H1 (cell line): ENCODE measurements at regions not wholly inside any gene's neighbourhood (a gene's known extent, or its start where the extent isn't known, plus 50 kb on each side); places are given as distances from the start of the nearest gene placed in this dataset.

ENCODE experiments used
- CTCF ChIA-PET: fragments of 300-600 bp; sonication (Branson Sonifier 250); formaldehyde crosslinking; loops from one replicate; lab custom pipeline; 2021; ENCODE audit not compliant: partially characterized antibody; lab: Charles Lee
- POLR2A ChIA-PET: fragments of 300-600 bp; sonication (Branson Sonifier 250); formaldehyde crosslinking; loops from one replicate; lab custom pipeline; 2021; ENCODE audit warnings: inconsistent platforms; ENCODE audit not compliant: partially characterized antibody; lab: Charles Lee
- DNase-seq, 2 experiments: peaks; one replicate each; pipeline versions ENCODE4 v3.0.0 to v3.0.0-alpha.2; 2010 to 2022; ENCODE audit warnings: low spot score in 2 of 2, low read depth in 1 of 2, mixed read lengths in 1 of 2
- FAIRE-seq: peaks from 2 replicates; lab custom pipeline; 2011; peaks lifted over from hg19 to GRCh38; lab: Jason Lieb, UNC
- H2AFZ ChIP-seq: 2 replicates; pipeline ENCODE4 v1.8.1; 2012; ENCODE audit warnings: low read length, inconsistent platforms
- H2AK5ac ChIP-seq: 2 replicates; pipeline ENCODE4 v1.6.1; 2013; ENCODE audit warnings: low read depth, low read length
- H2BK120ac ChIP-seq: replicated peaks from 2 replicates; pipeline ENCODE3; 2013; ENCODE audit warnings: low read depth, low read length, inconsistent platforms
- H2BK12ac ChIP-seq: 2 replicates; pipeline ENCODE4 v1.6.1; 2013; ENCODE audit warnings: low read depth, low read length
- H2BK15ac ChIP-seq: 2 replicates; pipeline ENCODE4 v1.6.1; 2013; ENCODE audit warnings: low read length
- H2BK20ac ChIP-seq: 2 replicates; pipeline ENCODE4 v1.6.1; 2013; ENCODE audit warnings: low read length
- H2BK5ac ChIP-seq: 2 replicates; pipeline ENCODE4 v1.6.1; 2013; ENCODE audit warnings: low read depth, low read length
- H3K14ac ChIP-seq: 2 replicates; pipeline ENCODE4 v1.6.1; 2013; ENCODE audit warnings: inconsistent platforms; ENCODE audit not compliant: insufficient read length
- H3K18ac ChIP-seq: 2 replicates; pipeline ENCODE4 v1.6.1; 2013; ENCODE audit warnings: low read length; ENCODE audit errors: extremely low read depth
- H3K23ac ChIP-seq: 2 replicates; pipeline ENCODE4 v1.6.1; 2013; ENCODE audit warnings: inconsistent platforms; ENCODE audit not compliant: insufficient read length
- H3K23me2 ChIP-seq: 2 replicates; pipeline ENCODE4 v1.6.1; 2013; ENCODE audit warnings: low read depth, low read length
- H3K27ac ChIP-seq: 2 replicates; pipeline ENCODE4 v1.6.1; 2011; ENCODE audit warnings: low read depth, low read length, inconsistent platforms
- H3K27me3 ChIP-seq, 4 experiments: replicated peaks in 1 of 4; 1 replicate in 1 of 4; 2 replicates in 3 of 4; pipeline versions ENCODE4 v1.6.1 to v1.8.1; 2011 to 2013; ENCODE audit warnings: low read length in 3 of 4, mild to moderate bottlenecking in 3 of 4, inconsistent platforms in 2 of 4, mixed read lengths in 2 of 4, moderate library complexity in 1 of 4; ENCODE audit not compliant: control insufficient read depth in 3 of 4, insufficient read depth in 3 of 4; ENCODE audit errors: extremely low read depth in 1 of 4
- H3K36me3 ChIP-seq, 4 experiments: 2 replicates each; pipeline versions ENCODE4 v1.6.1 to v1.8.1; 2011 to 2013; ENCODE audit warnings: mild to moderate bottlenecking in 4 of 4, low read length in 3 of 4, moderate library complexity in 2 of 4, control low read depth in 1 of 4, inconsistent platforms in 1 of 4; ENCODE audit not compliant: insufficient read depth in 4 of 4, control insufficient read depth in 2 of 4
- H3K4ac ChIP-seq: replicated peaks from 2 replicates; pipeline ENCODE3; 2013; ENCODE audit warnings: low read length, low read depth, mixed read lengths, inconsistent platforms; ENCODE audit not compliant: insufficient read length
- H3K4me1 ChIP-seq, 4 experiments: replicated peaks in 1 of 4; 1 replicate in 1 of 4; 2 replicates in 3 of 4; pipeline versions ENCODE4 v1.6.1 to v1.8.1; 2011 to 2013; ENCODE audit warnings: low read length in 3 of 4, inconsistent platforms in 2 of 4, mixed read lengths in 1 of 4; ENCODE audit not compliant: insufficient read depth in 4 of 4, control insufficient read depth in 3 of 4
- H3K4me2 ChIP-seq, 2 experiments: 2 replicates each; pipeline versions ENCODE4 v1.6.1 to v1.8.1; 2011 to 2013; ENCODE audit warnings: low read depth in 2 of 2, low read length in 2 of 2, control low read depth in 1 of 2, inconsistent platforms in 1 of 2, mild to moderate bottlenecking in 1 of 2; ENCODE audit not compliant: insufficient read depth in 1 of 2
- H3K4me3 ChIP-seq, 4 experiments: fragments of 200-600, 300-600 bp in 1 of 4; sonication (generic), shearing (Covaris generic), sonication (Bioruptor Twin) in 1 of 4; 2 replicates each; pipeline versions ENCODE4 v1.5.1 to v1.8.1; 2011 to 2016; ENCODE audit warnings: low read length in 4 of 4, low read depth in 3 of 4, control low read depth in 2 of 4, inconsistent platforms in 2 of 4, mild to moderate bottlenecking in 2 of 4, mixed read lengths in 1 of 4, moderate library complexity in 1 of 4; ENCODE audit not compliant: insufficient read depth in 2 of 4; ENCODE audit errors: extremely low read depth in 1 of 4
- H3K56ac ChIP-seq: replicated peaks from 2 replicates; pipeline ENCODE3; 2013; ENCODE audit warnings: low read depth, mild to moderate bottlenecking, mixed read lengths, low read length, inconsistent platforms; ENCODE audit not compliant: insufficient read length
- H3K79me1 ChIP-seq: 2 replicates; pipeline ENCODE4 v1.6.1; 2013; ENCODE audit warnings: low read depth, low read length, control low read depth
- H3K79me2 ChIP-seq, 2 experiments: 2 replicates each; pipeline versions ENCODE4 v1.6.1 to v1.8.1; 2012 to 2013; ENCODE audit warnings: low read length in 2 of 2, mild to moderate bottlenecking in 2 of 2, inconsistent platforms in 1 of 2; ENCODE audit not compliant: insufficient read depth in 2 of 2, control insufficient read depth in 1 of 2
- H3K9ac ChIP-seq, 4 experiments: replicated peaks in 1 of 4; 1 replicate in 1 of 4; 2 replicates in 3 of 4; pipeline versions ENCODE4 v1.6.1 to v1.8.1; 2011 to 2013; ENCODE audit warnings: low read depth in 3 of 4, low read length in 3 of 4, control low read depth in 2 of 4, mild to moderate bottlenecking in 2 of 4, moderate library complexity in 2 of 4, inconsistent platforms in 1 of 4; ENCODE audit errors: extremely low read depth in 1 of 4
- H3K9me3 ChIP-seq, 2 experiments: 2 replicates each; pipeline versions ENCODE4 v1.6.1 to v1.8.1; 2012 to 2013; ENCODE audit warnings: mild to moderate bottlenecking in 2 of 2, moderate library complexity in 2 of 2, control low read depth in 1 of 2, inconsistent platforms in 1 of 2, low read depth in 1 of 2, low read length in 1 of 2, mixed read lengths in 1 of 2; ENCODE audit not compliant: insufficient read depth in 2 of 2
- H4K20me1 ChIP-seq, 2 experiments: replicated peaks in 1 of 2; 2 replicates each; pipeline versions ENCODE3 to v1.8.1; 2011 to 2013; ENCODE audit warnings: inconsistent platforms in 2 of 2, low read length in 2 of 2, mild to moderate bottlenecking in 1 of 2; ENCODE audit not compliant: insufficient read depth in 2 of 2, control insufficient read depth in 1 of 2
- H4K5ac ChIP-seq: 2 replicates; pipeline ENCODE4 v1.6.1; 2013; ENCODE audit warnings: low read length, low read depth, mixed read lengths, inconsistent platforms; ENCODE audit not compliant: insufficient read length
- H4K8ac ChIP-seq: 2 replicates; pipeline ENCODE4 v1.8.0; 2013; ENCODE audit warnings: mild to moderate bottlenecking, moderate library complexity, low read length, inconsistent platforms; ENCODE audit not compliant: insufficient read depth; ENCODE audit errors: extremely low read depth
- H4K91ac ChIP-seq: replicated peaks from 2 replicates; pipeline ENCODE3; 2013; ENCODE audit warnings: low read length, mixed read lengths, inconsistent platforms; ENCODE audit not compliant: insufficient read length
- BCL11A ChIP-seq, 2 experiments: IDR thresholded peaks; one replicate each; pipeline ENCODE4 v1.6.1; 2011; ENCODE audit warnings: low read depth in 2 of 2, low read length in 2 of 2, mild to moderate bottlenecking in 2 of 2
- MAFK ChIP-seq: IDR thresholded peaks from 2 replicates; pipeline ENCODE4 v1.6.1; 2012; ENCODE audit warnings: low read depth, mild to moderate bottlenecking, improper control_type of control experiment, low read length
- NANOG ChIP-seq: IDR thresholded peaks from 2 replicates; pipeline ENCODE4 v1.6.1; 2011; ENCODE audit warnings: low read length, low read depth, mild to moderate bottlenecking, inconsistent platforms; ENCODE audit not compliant: insufficient read depth, poor library complexity, severe bottlenecking
- WGBS, 2 experiments: shearing (Covaris generic) in 1 of 2; methylation state at CpG; one replicate each; pipeline versions ENCODE4 v1.1.6 to v1.1.7; 2013 to 2015; ENCODE audit warnings: low lambda C conversion rate in 2 of 2, mixed read lengths in 2 of 2, inconsistent platforms in 1 of 2, low coverage in 1 of 2, missing lambda C conversion rate in 1 of 2; ENCODE audit not compliant: insufficient replicate concordance in 2 of 2, insufficient coverage in 1 of 2, insufficient read length in 1 of 2; ENCODE audit errors: extremely low coverage in 1 of 2, missing lambda C conversion rate in 1 of 2; 5-methylcytosine and 5-hydroxymethylcytosine counted together

- no peaks in the 10 kb centered on the region for H4K20me1 ChIP-seq
- H3K4me1 ChIP-seq: peaks cover 0 to 2% (median 0%) of the 10 kb centered on the region in 4 experiments; a peak in 2 of 7 replicates
- H2BK5ac ChIP-seq: no peak overlapping the region
- no peak overlapping the region for H4K5ac ChIP-seq
- H3K9ac ChIP-seq: no peak overlapping the region
- H4K91ac ChIP-seq: no peak overlapping the region
- H3K9me3 ChIP-seq: no peaks in the 10 kb centered on the region
- H2AFZ ChIP-seq: no peak overlapping the region
- ChIA-PET CTCF (no interaction called here), POLR2A (no interaction called here)
- H3K23me2 ChIP-seq: no peaks in the 10 kb centered on the region
- 74% methylated on average over 3 of the region's 3 CpGs; no CpG with 5 or more reads in 1 of the 2 experiments for WGBS, 2 experiments
- no peak overlapping the region for H3K4me3 ChIP-seq
- H2BK20ac ChIP-seq: peak overlapping the region; percentile 4; the same call in 1 of the 2 replicates
- H2BK120ac ChIP-seq: no peak overlapping the region
- H3K14ac ChIP-seq: no peak overlapping the region
- no peak overlapping the region for H3K4me2 ChIP-seq
- H3K4ac ChIP-seq: no peak overlapping the region
- no peaks in the 10 kb centered on the region for H3K79me2 ChIP-seq
- H2BK12ac ChIP-seq: no peak overlapping the region
- no peaks in the 10 kb centered on the region for H3K79me1 ChIP-seq
- H3K23ac ChIP-seq: no peak overlapping the region
- no peak overlapping the region for H3K56ac ChIP-seq
- no peaks in the 10 kb centered on the region for H3K36me3 ChIP-seq
- FAIRE-seq (peak; percentile 71), DNase-seq (no peak)
- H4K8ac ChIP-seq: no peak overlapping the region
- TF ChIP-seq NANOG: peak; percentile 20
- peak; percentile 67 for TF ChIP-seq MAFK
- TF ChIP-seq BCL11A (IDR thresholded peaks at IDR 0.05; ENCODE audit: low read depth in 2 of 2, low read length in 2 of 2): no peak
- H2AK5ac ChIP-seq: no peak overlapping the region
- H2BK15ac ChIP-seq: no peak overlapping the region
- no peak overlapping the region for H3K27ac ChIP-seq
- no peaks in the 10 kb centered on the region for H3K27me3 ChIP-seq
- H3K18ac ChIP-seq: no peak overlapping the region
Observed at GRCh38 chr4:179536694-179537093, 2094.5 kb upstream of the AGA start.
